Upper lobe of left lung (tissue), 6 donors: ENCODE measurements at regions not wholly inside any gene's neighbourhood (a gene's known extent, or its start where the extent isn't known, plus 50 kb on each side); places are given as distances from the start of the nearest gene placed in this dataset.
A peak's percentile ranks its signal among the peaks of the same experiment; 100 is the strongest.

ENCODE experiments used
- ATAC-seq, 2 donors: fragments of 200-7000 bp; cut with Tn5 transposase; one replicate each; pipeline ENCODE4 v1.9.1; 2022; ENCODE audit warnings: mild to moderate bottlenecking in 2 of 2, moderate library complexity in 2 of 2; ENCODE audit not compliant: low FRiP score in 2 of 2
- DNase-seq, 2 donors: peaks; one replicate each; pipeline ENCODE4 v3.0.0-alpha.2; 2019 to 2020
- H3K27ac ChIP-seq, 4 donors: fragments of 200-600 bp; sonication (generic); one replicate each; pipeline ENCODE4 v1.5.1; 2016 to 2019
- H3K27me3 ChIP-seq, 4 donors: fragments of 200-600 bp; sonication (generic); one replicate each; pipeline ENCODE4 v1.5.1; 2017 to 2019
- H3K36me3 ChIP-seq, 4 donors: fragments of 200-600 bp; sonication (generic); one replicate each; pipeline ENCODE4 v1.5.1; 2016 to 2019
- H3K4me1 ChIP-seq, 4 donors: fragments of 200-600 bp; sonication (generic); one replicate each; pipeline ENCODE4 v1.5.1; 2018 to 2019
- H3K4me3 ChIP-seq, 4 donors: fragments of 200-600 bp; sonication (generic); one replicate each; pipeline ENCODE4 v1.5.1; 2017 to 2019; ENCODE audit warnings: mild to moderate bottlenecking in 2 of 4, moderate library complexity in 1 of 4
- H3K9me3 ChIP-seq, 4 donors: fragments of 200-600 bp; sonication (generic); one replicate each; pipeline ENCODE4 v1.5.1; 2018 to 2019
- EP300 ChIP-seq, 4 donors: sonication (generic); formaldehyde crosslinking; IDR thresholded peaks; one replicate each; pipeline ENCODE4 v1.5.1; 2017; ENCODE audit warnings: antibody characterized with exemption in 4 of 4, control low read depth in 2 of 4
- POLR2A ChIP-seq, 4 donors: fragments of 450-650 bp; IDR thresholded peaks; one replicate each; pipeline ENCODE4 v1.5.1; 2016 to 2017; ENCODE audit warnings: antibody characterized with exemption in 4 of 4, mild to moderate bottlenecking in 2 of 4
- POLR2AphosphoS5 ChIP-seq, 2 donors: sonication (generic); formaldehyde crosslinking; IDR thresholded peaks; one replicate each; pipeline ENCODE4 v1.5.1; 2017; ENCODE audit warnings: antibody characterized with exemption in 2 of 2
- WGBS, 2 donors: methylation state at CpG; one replicate each; pipeline ENCODE4 v1.1.5; 2017 to 2018; 5-methylcytosine and 5-hydroxymethylcytosine counted together
- TF ChIP-seq, protein P1 (sequence below), 6 experiments: fragments of 450-650 bp in 4 of 6; fragments of 200-600 bp in 2 of 6; sonication (generic) in 2 of 6; IDR thresholded peaks; one replicate each; pipeline ENCODE4 v1.5.1; 2016 to 2019; ENCODE audit warnings: antibody characterized with exemption in 6 of 6
- donor health status: DM: no; HTN: no; CAD: no; lungs with moderate emphysema.
- donor health status: DM: no; HTN: yes; CAD: no; lungs with severe emphysema.

GRCh38 chr17:71460943-71461342 lies 659.9 kb upstream of the SOX9 start:
- H3K27ac ChIP-seq, result no peak overlapping the region
- H3K27me3 ChIP-seq, result no peaks in the 10 kb centered on the region
- H3K4me3 ChIP-seq, result no peak overlapping the region
- no peaks in the 10 kb centered on the region for H3K9me3 ChIP-seq
- H3K4me1 ChIP-seq, result no peaks in the 10 kb centered on the region
- TF ChIP-seq, protein P1, sequence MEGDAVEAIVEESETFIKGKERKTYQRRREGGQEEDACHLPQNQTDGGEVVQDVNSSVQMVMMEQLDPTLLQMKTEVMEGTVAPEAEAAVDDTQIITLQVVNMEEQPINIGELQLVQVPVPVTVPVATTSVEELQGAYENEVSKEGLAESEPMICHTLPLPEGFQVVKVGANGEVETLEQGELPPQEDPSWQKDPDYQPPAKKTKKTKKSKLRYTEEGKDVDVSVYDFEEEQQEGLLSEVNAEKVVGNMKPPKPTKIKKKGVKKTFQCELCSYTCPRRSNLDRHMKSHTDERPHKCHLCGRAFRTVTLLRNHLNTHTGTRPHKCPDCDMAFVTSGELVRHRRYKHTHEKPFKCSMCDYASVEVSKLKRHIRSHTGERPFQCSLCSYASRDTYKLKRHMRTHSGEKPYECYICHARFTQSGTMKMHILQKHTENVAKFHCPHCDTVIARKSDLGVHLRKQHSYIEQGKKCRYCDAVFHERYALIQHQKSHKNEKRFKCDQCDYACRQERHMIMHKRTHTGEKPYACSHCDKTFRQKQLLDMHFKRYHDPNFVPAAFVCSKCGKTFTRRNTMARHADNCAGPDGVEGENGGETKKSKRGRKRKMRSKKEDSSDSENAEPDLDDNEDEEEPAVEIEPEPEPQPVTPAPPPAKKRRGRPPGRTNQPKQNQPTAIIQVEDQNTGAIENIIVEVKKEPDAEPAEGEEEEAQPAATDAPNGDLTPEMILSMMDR (IDR thresholded peaks at IDR 0.05), result peak in 3 of 6 experiments; percentile 16 to 38 (median 29)
- no peak for TF ChIP-seq POLR2A (IDR thresholded peaks at IDR 0.05)
- WGBS, 2 donors, result 79 to 86% methylated on average over 4 of the region's 4 CpGs
- DNase-seq (no peak), ATAC-seq (no peak)
- H3K36me3 ChIP-seq, result no peaks in the 10 kb centered on the region

DNA sequence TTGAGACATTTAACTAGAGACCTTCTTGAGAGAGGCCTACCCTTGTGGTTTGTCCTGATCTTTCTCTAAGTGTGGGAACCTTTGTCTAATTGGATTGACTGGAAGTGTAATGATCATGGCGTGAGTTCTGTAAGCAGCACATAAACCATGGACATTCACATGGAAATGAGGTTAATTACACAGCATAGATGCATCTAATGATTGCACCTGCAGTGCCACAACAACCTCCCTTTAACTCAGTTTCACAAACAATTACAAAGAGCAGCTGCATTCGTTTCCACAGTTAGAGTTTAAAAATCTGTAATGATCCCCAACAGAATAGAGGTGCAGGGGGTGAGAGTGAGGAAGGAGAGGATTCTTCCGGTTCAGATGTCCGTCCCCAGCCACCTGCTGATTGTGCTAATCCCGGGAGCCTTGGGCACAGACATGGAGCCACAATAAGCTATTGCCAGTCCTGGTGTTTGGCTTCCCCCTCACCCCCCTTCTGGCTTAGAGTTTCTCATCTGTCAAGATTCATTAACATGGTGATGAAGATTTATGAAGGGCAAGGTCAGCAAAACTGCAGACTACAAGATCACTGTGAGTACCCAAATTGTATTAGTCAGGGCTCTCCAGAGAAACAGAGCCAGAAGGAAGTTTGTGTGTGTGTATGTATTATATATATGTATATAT lies 659.2 kb upstream of the SOX9 start:
- Histone ChIP-seq H3K36me3 (no peaks in the 10 kb centered on the region), H3K9me3 (no peaks in the 10 kb centered on the region), H3K4me1 (no peaks in the 10 kb centered on the region), H3K4me3 (no peak overlapping the region), H3K27ac (no peak overlapping the region), H3K27me3 (no peaks in the 10 kb centered on the region)
- TF ChIP-seq POLR2AphosphoS5 (IDR thresholded peaks at IDR 0.05) (no peak), EP300 (IDR thresholded peaks at IDR 0.05) (no peak), POLR2A (IDR thresholded peaks at IDR 0.05) (no peak)
- TF ChIP-seq, protein P1 (IDR thresholded peaks at IDR 0.05), result no peak
- ATAC-seq, result no peak
- no peak for DNase-seq
- WGBS, 2 donors, result 74 to 84% methylated on average over 5 of the region's 5 CpGs

DNA sequence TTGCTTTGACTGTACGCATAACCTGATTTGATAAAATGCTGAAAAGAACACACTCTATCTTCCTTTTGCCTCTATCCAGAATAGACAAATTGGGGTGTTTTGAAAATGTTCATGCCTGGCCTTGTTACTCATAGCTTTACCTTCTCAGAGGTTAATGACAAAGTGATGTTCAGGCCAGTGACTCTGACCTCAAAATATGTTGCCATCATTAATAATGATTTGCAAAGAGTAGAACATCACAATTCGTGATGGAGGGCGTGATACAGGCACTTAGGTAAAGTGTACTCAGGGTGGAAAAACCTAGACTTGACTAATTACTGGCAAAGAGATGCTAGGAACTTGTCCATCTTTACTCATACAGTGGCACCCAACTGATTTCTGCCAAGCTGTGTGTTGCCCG lies 656.6 kb upstream of the SOX9 start:
- no peaks in the 10 kb centered on the region for H3K27me3 ChIP-seq
- ATAC-seq (no peak), DNase-seq (no peak)
- H3K27ac ChIP-seq, result no peak overlapping the region
- no peaks in the 10 kb centered on the region for H3K36me3 ChIP-seq
- WGBS, 2 donors, result 79 to 80% methylated on average over 4 of the region's 4 CpGs
- no peaks in the 10 kb centered on the region for H3K9me3 ChIP-seq
- no peaks in the 10 kb centered on the region for H3K4me1 ChIP-seq
- TF ChIP-seq, protein P1 (IDR thresholded peaks at IDR 0.05), result no peak
- TF ChIP-seq POLR2A (IDR thresholded peaks at IDR 0.05), result no peak
- TF ChIP-seq EP300 (IDR thresholded peaks at IDR 0.05), result no peak
- TF ChIP-seq POLR2AphosphoS5 (IDR thresholded peaks at IDR 0.05), result no peak
- no peak overlapping the region for H3K4me3 ChIP-seq

DNA sequence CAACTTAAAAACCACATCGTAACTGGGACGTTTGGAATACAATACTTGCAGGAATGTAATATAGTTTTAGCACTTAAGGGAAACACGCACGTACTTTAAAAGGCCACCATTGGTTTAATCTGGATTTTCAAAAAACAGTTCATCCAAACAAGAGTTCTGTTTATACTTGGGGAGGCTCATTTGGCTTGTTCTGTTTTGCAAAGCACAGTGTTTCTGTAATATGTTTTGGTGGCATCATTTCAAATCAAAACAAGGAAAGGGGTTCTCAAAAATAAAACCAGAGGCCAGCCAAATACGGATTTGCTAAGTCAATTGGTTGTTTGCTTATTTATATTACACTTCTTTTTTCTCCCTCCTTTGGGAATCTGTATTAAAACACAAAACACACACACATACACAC lies 656.1 kb upstream of the SOX9 start:
- TF ChIP-seq EP300 (IDR thresholded peaks at IDR 0.05), result no peak
- TF ChIP-seq POLR2AphosphoS5 (IDR thresholded peaks at IDR 0.05), result no peak
- no peak for TF ChIP-seq POLR2A (IDR thresholded peaks at IDR 0.05)
- TF ChIP-seq, protein P1 (IDR thresholded peaks at IDR 0.05), result no peak
- H3K27ac ChIP-seq, result no peak overlapping the region

GRCh38 chr17:71467719-71468118 lies 653.1 kb upstream of the SOX9 start:
- DNase-seq (no peak), ATAC-seq (no peak)
- no peak overlapping the region for H3K4me3 ChIP-seq
- no peaks in the 10 kb centered on the region for H3K4me1 ChIP-seq
- no peak for TF ChIP-seq POLR2A (IDR thresholded peaks at IDR 0.05)
- H3K9me3 ChIP-seq, result no peaks in the 10 kb centered on the region
- WGBS, 2 donors, result 74 to 85% methylated on average over 2 of the region's 2 CpGs
- no peak overlapping the region for H3K27ac ChIP-seq
- H3K36me3 ChIP-seq, result no peaks in the 10 kb centered on the region
- no peaks in the 10 kb centered on the region for H3K27me3 ChIP-seq

More for the DNA sequence above, 656.1 kb upstream of the SOX9 start:
- no peaks in the 10 kb centered on the region for H3K27me3 ChIP-seq
- H3K4me1 ChIP-seq, result no peaks in the 10 kb centered on the region
- WGBS, 2 donors, result 71 to 76% methylated on average over 5 of the region's 5 CpGs
- DNase-seq (no peak), ATAC-seq (no peak)
- no peak overlapping the region for H3K4me3 ChIP-seq
- no peaks in the 10 kb centered on the region for H3K36me3 ChIP-seq
- no peaks in the 10 kb centered on the region for H3K9me3 ChIP-seq
